ENCODE measurements at regions not wholly inside any gene's neighbourhood (a gene's known extent, or its start where the extent isn't known, plus 50 kb on each side); places are given as distances from the start of the nearest gene placed in this dataset.

GRCh38 chr4:22245294-22245693 is 270.6 kb downstream of the ADGRA3 start:
- no peaks in the 10 kb centered on the region for H3K9me3 ChIP-seq (ENCODE audit: control insufficient read depth, insufficient read depth, low read length)
- H3K9ac ChIP-seq (ENCODE audit: low read depth, low read length): no peak overlapping the region
- no peaks in the 10 kb centered on the region for H3K36me3 ChIP-seq (ENCODE audit: insufficient read depth, low read length)
- no peaks in the 10 kb centered on the region for H3K4me1 ChIP-seq (ENCODE audit: insufficient read depth, low read length)

GRCh38 chr4:22241415-22241814 is 274.5 kb downstream of the ADGRA3 start:
- Histone ChIP-seq H3K9me3 (ENCODE audit: control insufficient read depth, insufficient read depth, low read length) (no peaks in the 10 kb centered on the region), H3K9ac (ENCODE audit: low read depth, low read length) (no peak overlapping the region), H3K36me3 (ENCODE audit: insufficient read depth, low read length) (no peaks in the 10 kb centered on the region), H3K4me1 (ENCODE audit: insufficient read depth, low read length) (no peaks in the 10 kb centered on the region)

- H3K9me3 ChIP-seq (ENCODE audit: control insufficient read depth, insufficient read depth, low read length): no peaks in the 10 kb centered on the region
- H3K9ac ChIP-seq (ENCODE audit: low read depth, low read length): no peak overlapping the region
- H3K4me1 ChIP-seq (ENCODE audit: insufficient read depth, low read length): no peaks in the 10 kb centered on the region
- no peaks in the 10 kb centered on the region for H3K36me3 ChIP-seq (ENCODE audit: insufficient read depth, low read length)
Observed at GRCh38 chr4:22240814-22241213, 275.1 kb downstream of the ADGRA3 start.

GRCh38 chr4:22238742-22239141 is 277.1 kb downstream of the ADGRA3 start:
- Histone ChIP-seq H3K9ac (ENCODE audit: low read depth, low read length) (no peak overlapping the region), H3K9me3 (ENCODE audit: control insufficient read depth, insufficient read depth, low read length) (no peaks in the 10 kb centered on the region), H3K36me3 (ENCODE audit: insufficient read depth, low read length) (no peaks in the 10 kb centered on the region), H3K4me1 (ENCODE audit: insufficient read depth, low read length) (no peaks in the 10 kb centered on the region)

- Histone ChIP-seq H3K9ac (ENCODE audit: low read depth, low read length) (no peak overlapping the region), H3K36me3 (ENCODE audit: insufficient read depth, low read length) (no peaks in the 10 kb centered on the region), H3K9me3 (ENCODE audit: control insufficient read depth, insufficient read depth, low read length) (no peaks in the 10 kb centered on the region), H3K4me1 (ENCODE audit: insufficient read depth, low read length) (no peaks in the 10 kb centered on the region)
Observed at GRCh38 chr4:22237846-22238494, 277.9 kb downstream of the ADGRA3 start.

GRCh38 chr4:22237155-22237751 is 278.6 kb downstream of the ADGRA3 start:
- Histone ChIP-seq H3K4me1 (ENCODE audit: insufficient read depth, low read length) (no peaks in the 10 kb centered on the region), H3K9me3 (ENCODE audit: control insufficient read depth, insufficient read depth, low read length) (no peaks in the 10 kb centered on the region), H3K9ac (ENCODE audit: low read depth, low read length) (no peak overlapping the region), H3K36me3 (ENCODE audit: insufficient read depth, low read length) (no peaks in the 10 kb centered on the region)

- H3K9ac ChIP-seq (ENCODE audit: low read depth, low read length): no peak overlapping the region
- no peaks in the 10 kb centered on the region for H3K36me3 ChIP-seq (ENCODE audit: insufficient read depth, low read length)
- no peaks in the 10 kb centered on the region for H3K9me3 ChIP-seq (ENCODE audit: control insufficient read depth, insufficient read depth, low read length)
- H3K4me1 ChIP-seq (ENCODE audit: insufficient read depth, low read length): no peaks in the 10 kb centered on the region
Observed at GRCh38 chr4:22235698-22236097, 280.2 kb downstream of the ADGRA3 start.

GRCh38 chr4:22233230-22233629 is 282.6 kb downstream of the ADGRA3 start:
- H3K9me3 ChIP-seq (ENCODE audit: control insufficient read depth, insufficient read depth, low read length): no peaks in the 10 kb centered on the region
- H3K36me3 ChIP-seq (ENCODE audit: insufficient read depth, low read length): no peaks in the 10 kb centered on the region
- H3K4me1 ChIP-seq (ENCODE audit: insufficient read depth, low read length): no peaks in the 10 kb centered on the region
- no peak overlapping the region for H3K9ac ChIP-seq (ENCODE audit: low read depth, low read length)

GRCh38 chr4:22220965-22221364 is 272.4 kb upstream of the KCNIP4 start:
- Histone ChIP-seq H3K4me1 (ENCODE audit: insufficient read depth, low read length) (no peaks in the 10 kb centered on the region), H3K9me3 (ENCODE audit: control insufficient read depth, insufficient read depth, low read length) (no peaks in the 10 kb centered on the region), H3K36me3 (ENCODE audit: insufficient read depth, low read length) (no peaks in the 10 kb centered on the region), H3K9ac (ENCODE audit: low read depth, low read length) (no peak overlapping the region)

GRCh38 chr4:22217480-22217879 is 268.9 kb upstream of the KCNIP4 start:
- no peak overlapping the region for H3K9ac ChIP-seq (ENCODE audit: low read depth, low read length)
- H3K36me3 ChIP-seq (ENCODE audit: insufficient read depth, low read length): no peaks in the 10 kb centered on the region
- H3K9me3 ChIP-seq (ENCODE audit: control insufficient read depth, insufficient read depth, low read length): no peaks in the 10 kb centered on the region
- H3K4me1 ChIP-seq (ENCODE audit: insufficient read depth, low read length): no peaks in the 10 kb centered on the region

GRCh38 chr4:22216278-22216677 is 267.7 kb upstream of the KCNIP4 start:
- Histone ChIP-seq H3K36me3 (ENCODE audit: insufficient read depth, low read length) (no peaks in the 10 kb centered on the region), H3K9ac (ENCODE audit: low read depth, low read length) (no peak overlapping the region), H3K4me1 (ENCODE audit: insufficient read depth, low read length) (no peaks in the 10 kb centered on the region), H3K9me3 (ENCODE audit: control insufficient read depth, insufficient read depth, low read length) (no peaks in the 10 kb centered on the region)

- no peaks in the 10 kb centered on the region for H3K9me3 ChIP-seq (ENCODE audit: control insufficient read depth, insufficient read depth, low read length)
- H3K9ac ChIP-seq (ENCODE audit: low read depth, low read length): no peak overlapping the region
- H3K4me1 ChIP-seq (ENCODE audit: insufficient read depth, low read length): no peaks in the 10 kb centered on the region
- no peaks in the 10 kb centered on the region for H3K36me3 ChIP-seq (ENCODE audit: insufficient read depth, low read length)
Observed at GRCh38 chr4:22215084-22215483, 266.5 kb upstream of the KCNIP4 start.

GRCh38 chr4:22203711-22204011 is 255.1 kb upstream of the KCNIP4 start:
- H3K9me3 ChIP-seq (ENCODE audit: control insufficient read depth, insufficient read depth, low read length): no peaks in the 10 kb centered on the region
- no peaks in the 10 kb centered on the region for H3K4me1 ChIP-seq (ENCODE audit: insufficient read depth, low read length)
- no peaks in the 10 kb centered on the region for H3K36me3 ChIP-seq (ENCODE audit: insufficient read depth, low read length)
- no peak overlapping the region for H3K9ac ChIP-seq (ENCODE audit: low read depth, low read length)

- H3K36me3 ChIP-seq (ENCODE audit: insufficient read depth, low read length): no peaks in the 10 kb centered on the region
- H3K9me3 ChIP-seq (ENCODE audit: control insufficient read depth, insufficient read depth, low read length): no peaks in the 10 kb centered on the region
- H3K4me1 ChIP-seq (ENCODE audit: insufficient read depth, low read length): no peaks in the 10 kb centered on the region
- H3K9ac ChIP-seq (ENCODE audit: low read depth, low read length): no peak overlapping the region
Observed at GRCh38 chr4:22202975-22203710, 254.6 kb upstream of the KCNIP4 start.

GRCh38 chr4:22202246-22202974 is 253.8 kb upstream of the KCNIP4 start:
- Histone ChIP-seq H3K9me3 (ENCODE audit: control insufficient read depth, insufficient read depth, low read length) (no peaks in the 10 kb centered on the region), H3K36me3 (ENCODE audit: insufficient read depth, low read length) (no peaks in the 10 kb centered on the region), H3K4me1 (ENCODE audit: insufficient read depth, low read length) (no peaks in the 10 kb centered on the region), H3K9ac (ENCODE audit: low read depth, low read length) (no peak overlapping the region)

Data from ES-I3 (cell line).